Ovary (tissue), 3 donors: ENCODE measurements at regions not wholly inside any gene's neighbourhood (a gene's known extent, or its start where the extent isn't known, plus 50 kb on each side); places are given as distances from the start of the nearest gene placed in this dataset.

ENCODE experiments used
- CTCF ChIP-seq, 3 donors: fragments of 450-650 bp in 2 of 3; fragments of 200-600 bp in 1 of 3; IDR thresholded peaks; one replicate each; pipeline versions ENCODE4 v1.5.1 to v1.8.0; 2016 to 2022; ENCODE audit warnings: antibody characterized with exemption in 3 of 3, mild to moderate bottlenecking in 1 of 3
- EP300 ChIP-seq: sonication (generic); formaldehyde crosslinking; IDR thresholded peaks from one replicate; pipeline ENCODE4 v1.6.1; 2017; ENCODE audit warnings: antibody characterized with exemption
- POLR2A ChIP-seq: fragments of 450-650 bp; IDR thresholded peaks from one replicate; pipeline ENCODE4 v1.6.1; 2017; ENCODE audit warnings: antibody characterized with exemption, mild to moderate bottlenecking, moderate library complexity
- donor health status: DM: no; HTN: no; CAD: no.

DNA sequence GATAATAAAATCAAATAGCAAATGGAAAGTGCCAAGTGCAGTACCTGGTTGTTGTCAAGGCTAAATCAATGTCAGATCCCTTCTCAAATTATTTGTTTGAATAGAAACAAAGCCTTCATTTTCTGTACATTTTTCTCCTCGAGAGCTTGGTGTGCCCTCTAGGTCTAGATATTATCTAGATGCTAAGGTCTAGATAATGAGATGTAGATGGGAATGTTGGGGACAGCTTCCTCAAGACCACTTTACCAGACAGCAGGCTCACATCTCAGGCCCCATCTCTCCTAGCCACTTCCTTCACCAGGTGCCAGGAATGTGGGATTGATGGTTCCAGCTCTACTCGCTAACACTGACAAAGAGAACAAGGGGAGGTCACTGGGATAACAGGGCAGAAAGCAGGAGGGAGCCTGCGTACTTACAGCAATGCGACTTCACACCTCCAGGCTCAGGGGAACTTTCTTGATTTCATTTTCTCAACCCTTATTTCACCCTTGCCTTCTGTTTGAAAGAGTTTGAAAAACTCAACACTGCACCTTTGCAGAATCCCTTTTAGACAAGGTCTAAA is 451.4 kb upstream of the VSTM2A start:
- TF ChIP-seq CTCF (IDR thresholded peaks at IDR 0.05) = no peak
- no peak for TF ChIP-seq POLR2A
- no peak for TF ChIP-seq EP300
